Esophagus squamous epithelium (tissue), 5 donors: ENCODE measurements at regions not wholly inside any gene's neighbourhood (a gene's known extent, or its start where the extent isn't known, plus 50 kb on each side); places are given as distances from the start of the nearest gene placed in this dataset.

Experiments
- DNase-seq: peaks from one replicate; lab custom pipeline; 2025; lab: John Stamatoyannopoulos, UW
- H3K27ac ChIP-seq, 4 donors: fragments of 200-600 bp; sonication (generic); one replicate each; pipeline ENCODE4 v1.5.1; 2016 to 2019; ENCODE audit warnings: mild to moderate bottlenecking in 1 of 4
- H3K27me3 ChIP-seq, 4 donors: fragments of 200-600 bp; sonication (generic); 1 replicate in 3 of 4; 2 replicates in 1 of 4; pipeline versions ENCODE4 v1.5.1 to v1.6.0; 2017 to 2021; ENCODE audit warnings: antibody characterized with exemption in 1 of 4
- H3K36me3 ChIP-seq, 3 donors: fragments of 200-600 bp; sonication (generic); one replicate each; pipeline ENCODE4 v1.5.1; 2016 to 2019
- H3K4me1 ChIP-seq, 3 donors: fragments of 200-600 bp; sonication (generic); one replicate each; pipeline ENCODE4 v1.5.1; 2017 to 2019
- H3K4me3 ChIP-seq, 4 donors: fragments of 200-600 bp; sonication (generic); 1 replicate in 3 of 4; 2 replicates in 1 of 4; pipeline ENCODE4 v1.5.1; 2016 to 2019; ENCODE audit warnings: mild to moderate bottlenecking in 2 of 4, moderate library complexity in 1 of 4
- H3K9me3 ChIP-seq, 3 donors: fragments of 200-600 bp; sonication (generic); one replicate each; pipeline ENCODE4 v1.5.1; 2016 to 2019
- CTCF ChIP-seq, 6 experiments: fragments of 450-650 bp in 4 of 6; fragments of 200-600 bp in 2 of 6; sonication (generic) in 2 of 6; IDR thresholded peaks; one replicate each; pipeline ENCODE4 v1.5.1; 2016 to 2019; ENCODE audit warnings: antibody characterized with exemption in 6 of 6, mild to moderate bottlenecking in 4 of 6, moderate library complexity in 4 of 6
- POLR2A ChIP-seq, 4 donors: fragments of 450-650 bp; IDR thresholded peaks; one replicate each; pipeline ENCODE4 v1.6.1; 2017; ENCODE audit warnings: antibody characterized with exemption in 4 of 4, mild to moderate bottlenecking in 4 of 4, moderate library complexity in 3 of 4
- WGBS, 2 donors: methylation state at CpG; one replicate each; pipeline ENCODE4 v1.1.5; 2018; 5-methylcytosine and 5-hydroxymethylcytosine counted together
- intact Hi-C: fragments of 100-400 bp; cut with DNase I; formaldehyde crosslinking; loops from one replicate; pipeline ENCODE4 v1.15.0; 2022
- donor health status: DM: yes; HTN: yes; CAD: no.

DNA sequence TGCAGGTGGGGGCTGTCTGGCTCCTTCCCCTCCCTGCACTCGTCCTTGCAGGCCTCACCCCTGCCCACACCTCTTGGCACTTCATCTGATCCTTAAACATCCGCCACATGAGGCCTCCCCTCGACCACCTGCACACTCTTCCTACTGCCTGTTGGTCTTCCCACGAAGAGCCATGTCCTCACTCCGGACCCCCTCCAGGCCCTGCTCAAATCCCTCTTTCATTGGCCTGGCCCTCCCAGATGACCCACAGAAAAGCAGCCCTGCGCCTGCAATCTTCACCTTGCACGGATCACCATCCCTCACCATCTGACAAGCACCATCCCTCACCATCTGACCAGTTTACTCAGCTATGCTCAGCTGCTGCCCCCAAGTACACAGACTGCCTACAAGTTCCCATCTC is 193.6 kb downstream of the BCL11B start:
- WGBS, 2 donors: 77 to 91% methylated on average over 7 of the region's 7 CpGs
- peaks cover 0 to 7% (median 6%) of the 10 kb centered on the region in 3 donors for H3K9me3 ChIP-seq
- no peak for DNase-seq
- no peaks in the 10 kb centered on the region for H3K36me3 ChIP-seq
- H3K27me3 ChIP-seq: no peaks in the 10 kb centered on the region
- peaks cover 0 to 18% (median 0%) of the 10 kb centered on the region in 3 donors for H3K4me1 ChIP-seq
- intact Hi-C loops: no loop called here
- H3K4me3 ChIP-seq: no peak overlapping the region
- H3K27ac ChIP-seq: no peak overlapping the region
- TF ChIP-seq CTCF (IDR thresholded peaks at IDR 0.05) (no peak), POLR2A (IDR thresholded peaks at IDR 0.05) (no peak)

DNA sequence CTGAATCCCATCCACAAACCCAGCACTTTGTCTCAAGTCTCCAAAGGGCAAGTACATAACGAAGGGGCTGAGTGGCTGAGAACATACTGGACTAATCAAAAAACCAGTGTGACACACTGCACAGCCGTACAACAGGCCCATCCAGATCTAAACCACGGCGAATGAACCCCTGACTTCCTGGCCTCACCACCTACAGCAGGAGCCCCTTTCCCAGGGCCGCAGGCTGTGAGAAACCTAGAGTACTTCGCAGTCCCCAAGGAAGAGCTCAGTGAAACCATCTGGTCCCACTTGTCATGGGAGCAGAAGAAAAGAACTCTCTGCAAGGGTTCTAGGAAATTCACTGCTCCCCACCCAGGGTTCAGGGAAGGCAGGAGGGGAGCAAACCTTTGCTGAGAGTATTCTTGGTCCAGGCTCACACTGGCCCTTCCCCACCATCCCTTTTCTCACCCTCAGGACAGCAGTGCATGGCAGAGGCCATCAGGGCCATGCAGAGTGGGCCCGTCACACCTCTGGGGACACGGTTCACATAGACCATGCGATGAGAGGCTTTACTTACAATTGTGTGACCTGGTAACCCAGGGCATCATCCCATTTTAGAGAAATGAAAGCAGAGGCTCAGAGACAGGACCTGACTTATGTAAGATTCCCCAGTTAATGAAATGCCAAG is 192.8 kb downstream of the BCL11B start:
- peaks cover 0 to 7% (median 6%) of the 10 kb centered on the region in 3 donors for H3K9me3 ChIP-seq
- no peak overlapping the region for H3K4me3 ChIP-seq
- H3K27ac ChIP-seq: no peak overlapping the region
- TF ChIP-seq CTCF (IDR thresholded peaks at IDR 0.05): no peak
- no peak for TF ChIP-seq POLR2A (IDR thresholded peaks at IDR 0.05)
- 88 to 99% methylated on average over 1 to 9 of the region's 9 CpGs for WGBS, 2 donors
- no peaks in the 10 kb centered on the region for H3K36me3 ChIP-seq
- H3K4me1 ChIP-seq: peaks cover 0 to 18% (median 0%) of the 10 kb centered on the region in 3 donors
- intact Hi-C loops: no loop called here
- no peaks in the 10 kb centered on the region for H3K27me3 ChIP-seq
- no peak for DNase-seq

DNA sequence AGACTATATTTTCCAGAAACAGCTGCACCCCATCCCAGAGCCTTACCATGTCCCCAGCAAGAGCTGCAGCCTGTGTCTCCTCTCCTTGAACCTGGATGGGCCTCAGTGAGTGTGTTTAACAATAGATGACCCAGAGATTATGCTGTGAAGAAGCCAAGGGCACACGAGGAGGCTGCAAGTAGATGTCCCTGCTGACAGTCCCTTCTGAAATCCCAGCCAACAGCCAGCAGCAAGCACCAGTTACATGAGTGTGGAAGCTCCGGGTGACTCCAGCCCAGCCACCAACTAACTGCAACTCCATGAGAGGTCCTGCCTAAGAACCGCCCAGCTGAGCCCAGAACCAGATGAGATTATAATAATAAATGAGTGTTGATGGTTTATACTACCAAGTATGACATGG is 191.7 kb downstream of the BCL11B start:
- Histone ChIP-seq H3K27me3 (no peaks in the 10 kb centered on the region), H3K27ac (no peak overlapping the region), H3K36me3 (no peaks in the 10 kb centered on the region), H3K4me3 (no peak overlapping the region), H3K4me1 (peaks cover 0 to 16% (median 0%) of the 10 kb centered on the region in 3 donors), H3K9me3 (peaks cover 0 to 7% (median 6%) of the 10 kb centered on the region in 3 donors)
- TF ChIP-seq POLR2A (IDR thresholded peaks at IDR 0.05) (no peak), CTCF (IDR thresholded peaks at IDR 0.05) (no peak)
- intact Hi-C loops: no loop called here
- 75 to 96% methylated on average over 3 of the region's 3 CpGs for WGBS, 2 donors
- DNase-seq: no peak

GRCh38 chr14:99081156-99081765 is 190.7 kb downstream of the BCL11B start:
- no peak for DNase-seq
- Histone ChIP-seq H3K4me1 (peaks cover 0 to 7% (median 0%) of the 10 kb centered on the region in 3 donors), H3K36me3 (no peaks in the 10 kb centered on the region), H3K9me3 (peaks cover 0 to 7% (median 6%) of the 10 kb centered on the region in 3 donors), H3K27me3 (no peaks in the 10 kb centered on the region), H3K4me3 (no peak overlapping the region), H3K27ac (no peak overlapping the region)
- no peak for TF ChIP-seq POLR2A (IDR thresholded peaks at IDR 0.05)
- no peak for TF ChIP-seq CTCF (IDR thresholded peaks at IDR 0.05)
- intact Hi-C loops: no loop called here
- 90 to 95% methylated on average over 8 to 9 of the region's 9 CpGs for WGBS, 2 donors

GRCh38 chr14:99081880-99082279 is 190.1 kb downstream of the BCL11B start:
- Histone ChIP-seq H3K27ac (no peak overlapping the region), H3K36me3 (no peaks in the 10 kb centered on the region), H3K4me1 (peaks cover 0 to 2% (median 0%) of the 10 kb centered on the region in 3 donors), H3K4me3 (no peak overlapping the region), H3K27me3 (no peaks in the 10 kb centered on the region), H3K9me3 (peaks cover 0 to 7% (median 6%) of the 10 kb centered on the region in 3 donors)
- no peak for TF ChIP-seq CTCF (IDR thresholded peaks at IDR 0.05)
- no peak for TF ChIP-seq POLR2A (IDR thresholded peaks at IDR 0.05)
- no peak for DNase-seq
- 57 to 95% methylated on average over 1 to 2 of the region's 2 CpGs for WGBS, 2 donors
- intact Hi-C loops: no loop called here
